OCI-LY7 (cell line): ENCODE measurements at regions not wholly inside any gene's neighbourhood (a gene's known extent, or its start where the extent isn't known, plus 50 kb on each side); places are given as distances from the start of the nearest gene placed in this dataset.

ENCODE experiments used
- BruUV-seq: library from RNA; stranded (reverse); fragments of 400-500 nt; replicated peaks from 2 replicates; lab custom pipeline; 2021; lab: Mats Ljungman, UMichigan
- CTCF ChIA-PET: fragments of 300-600 bp; sonication (Branson Sonifier 250); formaldehyde crosslinking; loops from one replicate; lab custom pipeline; 2022; ENCODE audit warnings: antibody characterized with exemption; ENCODE audit not compliant: unreplicated experiment; lab: Charles Lee
- POLR2A ChIA-PET: fragments of 300-600 bp; sonication (Branson Sonifier 250); formaldehyde crosslinking; loops from one replicate; lab custom pipeline; 2022; ENCODE audit warnings: antibody characterized with exemption; lab: Charles Lee
- DNase-seq: peaks from one replicate; pipeline ENCODE4 v3.0.0-alpha.2; 2015; ENCODE audit warnings: low spot score
- H2AFZ ChIP-seq: fragments of 200-600 bp; sonication (generic), shearing (Covaris generic); 2 replicates; pipeline ENCODE4 v1.6.1; 2014; ENCODE audit warnings: mild to moderate bottlenecking, antibody characterized with exemption, low read length, moderate library complexity
- H3K27ac ChIP-seq: fragments of 200-600 bp; sonication (generic); 2 replicates; pipeline ENCODE4 v1.5.1; 2014; ENCODE audit warnings: mixed run types, low read depth, mild to moderate bottlenecking, moderate library complexity, low read length, inconsistent platforms; ENCODE audit not compliant: poor library complexity, severe bottlenecking
- H3K36me3 ChIP-seq: fragments of 200-600 bp; sonication (generic); 2 replicates; pipeline ENCODE4 v1.6.1; 2014; ENCODE audit warnings: mild to moderate bottlenecking, antibody characterized with exemption, low read length, moderate library complexity, mixed read lengths; ENCODE audit not compliant: insufficient read depth
- H3K4me1 ChIP-seq: fragments of 200-600 bp; sonication (generic); 2 replicates; pipeline ENCODE4 v1.5.1; 2014; ENCODE audit warnings: mild to moderate bottlenecking, low read length; ENCODE audit not compliant: insufficient read depth, poor library complexity, severe bottlenecking
- H3K4me2 ChIP-seq: fragments of 200-600 bp; sonication (generic); 2 replicates; pipeline ENCODE4 v1.6.1; 2014; ENCODE audit warnings: mild to moderate bottlenecking, low read length
- H3K4me3 ChIP-seq: fragments of 200-600 bp; sonication (generic); 2 replicates; pipeline ENCODE4 v1.5.1; 2014; ENCODE audit warnings: mild to moderate bottlenecking, low read depth, low read length; ENCODE audit not compliant: poor library complexity, severe bottlenecking
- H3K79me2 ChIP-seq: fragments of 200-600 bp; sonication (generic); 2 replicates; pipeline ENCODE4 v1.6.1; 2016; ENCODE audit warnings: low read depth, mild to moderate bottlenecking, low read length, moderate library complexity, mixed read lengths; ENCODE audit not compliant: insufficient read depth
- H3K9me2 ChIP-seq: fragments of 200-600 bp; sonication (generic); 2 replicates; pipeline ENCODE4 v1.6.1; 2016; ENCODE audit warnings: mild to moderate bottlenecking, low read length, mixed read lengths; ENCODE audit not compliant: insufficient read depth
- H3K9me3 ChIP-seq: fragments of 200-600 bp; sonication (generic); 2 replicates; pipeline ENCODE4 v1.6.1; 2014; ENCODE audit warnings: mild to moderate bottlenecking, mixed run types, low read length, mixed read lengths
- H4K20me1 ChIP-seq: fragments of 200-600 bp; sonication (generic); 2 replicates; pipeline ENCODE4 v1.6.1; 2014; ENCODE audit warnings: mild to moderate bottlenecking, antibody characterized with exemption, low read length, moderate library complexity, mixed read lengths; ENCODE audit not compliant: insufficient read depth
- CTCF ChIP-seq: fragments of 200-600 bp; sonication (generic); conservative IDR thresholded peaks from 2 replicates; pipeline ENCODE4 v1.5.1; 2014; ENCODE audit warnings: mild to moderate bottlenecking, antibody characterized with exemption, low read length, moderate library complexity, mixed read lengths
- EZH2phosphoT487 ChIP-seq: fragments of 200-600 bp; sonication (generic); IDR thresholded peaks from 2 replicates; pipeline ENCODE4 v1.6.1; 2018; ENCODE audit warnings: low read depth, borderline replicate concordance, mild to moderate bottlenecking, mixed run types, antibody characterized with exemption, low read length, moderate library complexity, mixed read lengths
- intact Hi-C: fragments of 100-400 bp; cut with micrococcal nuclease; formaldehyde crosslinking; loops from one replicate; pipeline ENCODE4 v1.10.0; 2022; ENCODE audit not compliant: unreplicated experiment

- intact Hi-C loops: no loop called here
- peaks cover 9% of the 10 kb centered on the region for H3K4me1 ChIP-seq
- TF ChIP-seq CTCF (no peak), EZH2phosphoT487 (no peak)
- no TSS peak for BruUV-seq
- no peak for DNase-seq
- no peaks in the 10 kb centered on the region for H3K36me3 ChIP-seq
- H3K27ac ChIP-seq: no peak overlapping the region
- H3K9me3 ChIP-seq: no peaks in the 10 kb centered on the region
- no peak overlapping the region for H2AFZ ChIP-seq
- H3K4me3 ChIP-seq: no peak overlapping the region
- POLR2A ChIA-PET: no interaction called here
- H3K4me2 ChIP-seq: no peak overlapping the region
- H4K20me1 ChIP-seq: no peaks in the 10 kb centered on the region
- H3K9me2 ChIP-seq: no peaks in the 10 kb centered on the region
- CTCF ChIA-PET: no interaction called here
- H3K79me2 ChIP-seq: no peaks in the 10 kb centered on the region
Measured at GRCh38 chr7:157488966-157489365, 152.2 kb downstream of the DNAJB6 start.
